VCaP (cell line): ENCODE measurements at regions not wholly inside any gene's neighbourhood (a gene's known extent, or its start where the extent isn't known, plus 50 kb on each side); places are given as distances from the start of the nearest gene placed in this dataset.

Experiments
- H3K27ac ChIP-seq: fragments of 450-650 bp; 2 replicates; pipeline ENCODE4 v1.5.1; 2017
- TF ChIP-seq, protein P1 (sequence below): fragments of 450-650 bp; conservative IDR thresholded peaks from 2 replicates; pipeline ENCODE4 v1.5.1; 2017; ENCODE audit warnings: mild to moderate bottlenecking, moderate library complexity

GRCh38 chr15:93210995-93211394 is 122.0 kb upstream of the RGMA start:
- H3K27ac ChIP-seq = no peak overlapping the region
- TF ChIP-seq, protein P1, sequence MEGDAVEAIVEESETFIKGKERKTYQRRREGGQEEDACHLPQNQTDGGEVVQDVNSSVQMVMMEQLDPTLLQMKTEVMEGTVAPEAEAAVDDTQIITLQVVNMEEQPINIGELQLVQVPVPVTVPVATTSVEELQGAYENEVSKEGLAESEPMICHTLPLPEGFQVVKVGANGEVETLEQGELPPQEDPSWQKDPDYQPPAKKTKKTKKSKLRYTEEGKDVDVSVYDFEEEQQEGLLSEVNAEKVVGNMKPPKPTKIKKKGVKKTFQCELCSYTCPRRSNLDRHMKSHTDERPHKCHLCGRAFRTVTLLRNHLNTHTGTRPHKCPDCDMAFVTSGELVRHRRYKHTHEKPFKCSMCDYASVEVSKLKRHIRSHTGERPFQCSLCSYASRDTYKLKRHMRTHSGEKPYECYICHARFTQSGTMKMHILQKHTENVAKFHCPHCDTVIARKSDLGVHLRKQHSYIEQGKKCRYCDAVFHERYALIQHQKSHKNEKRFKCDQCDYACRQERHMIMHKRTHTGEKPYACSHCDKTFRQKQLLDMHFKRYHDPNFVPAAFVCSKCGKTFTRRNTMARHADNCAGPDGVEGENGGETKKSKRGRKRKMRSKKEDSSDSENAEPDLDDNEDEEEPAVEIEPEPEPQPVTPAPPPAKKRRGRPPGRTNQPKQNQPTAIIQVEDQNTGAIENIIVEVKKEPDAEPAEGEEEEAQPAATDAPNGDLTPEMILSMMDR = no peak

DNA sequence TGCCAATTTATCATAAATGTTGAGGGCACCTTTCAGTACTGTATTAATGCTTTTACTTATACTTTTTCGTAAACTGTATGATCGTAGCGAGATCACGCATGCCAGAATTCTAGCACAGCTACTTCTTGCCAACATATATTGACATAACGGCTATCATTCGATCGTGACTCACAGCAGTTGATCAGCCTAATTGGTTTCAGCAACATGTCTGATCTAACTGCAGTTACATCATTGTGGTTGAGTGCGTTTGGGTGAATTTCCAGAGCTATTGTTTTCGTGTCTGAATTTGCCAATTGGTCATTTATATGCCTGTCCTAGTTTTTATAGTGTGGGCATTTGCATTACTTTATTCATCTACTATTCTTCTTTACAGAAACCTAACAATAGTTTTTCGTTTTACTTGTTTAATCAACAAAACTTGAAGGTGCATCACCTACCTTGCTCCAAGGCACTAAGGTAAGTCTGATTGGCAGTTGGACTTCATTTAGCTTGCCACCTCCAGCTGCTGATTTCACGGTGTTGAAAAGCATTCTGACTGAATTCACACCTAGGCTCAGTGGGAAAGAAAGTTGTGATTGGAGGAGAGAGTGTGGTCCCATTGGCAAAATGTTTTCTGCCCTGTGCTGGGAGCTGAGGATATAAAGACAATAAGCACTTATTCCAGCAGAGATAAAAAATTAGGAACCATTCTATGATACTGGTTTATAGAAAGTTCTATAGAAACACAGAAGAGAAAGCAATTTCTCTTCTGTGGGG is 120.9 kb upstream of the RGMA start:
- TF ChIP-seq, protein P1 = no peak

GRCh38 chr15:93206893-93207292 is 117.9 kb upstream of the RGMA start:
- no peak overlapping the region for H3K27ac ChIP-seq
- TF ChIP-seq, protein P1 = no peak

More for the DNA sequence above, 120.9 kb upstream of the RGMA start:
- no peak overlapping the region for H3K27ac ChIP-seq

DNA sequence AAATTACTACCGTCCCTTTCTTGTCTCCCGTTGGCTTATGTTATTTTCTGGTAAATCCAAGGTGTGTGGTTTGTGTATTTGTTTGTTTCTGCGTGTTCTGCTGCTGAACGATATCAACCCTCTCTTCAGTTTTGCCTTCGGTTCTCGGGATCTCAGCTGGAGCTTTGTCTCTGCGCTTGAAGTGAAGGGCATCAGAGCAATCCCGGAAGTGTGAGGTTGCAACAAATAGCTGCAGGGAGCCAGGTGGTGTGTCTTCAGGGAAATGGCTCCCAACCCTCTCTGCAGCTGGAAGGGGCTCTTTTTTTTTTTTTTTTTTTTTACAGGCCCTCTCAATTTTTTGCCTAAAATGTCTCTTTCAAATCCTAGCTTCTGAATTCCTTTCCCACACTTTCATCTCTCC is 116.4 kb upstream of the RGMA start:
- no peak overlapping the region for H3K27ac ChIP-seq
- TF ChIP-seq, protein P1 = no peak

GRCh38 chr15:93203036-93203435 is 114.0 kb upstream of the RGMA start:
- no peak overlapping the region for H3K27ac ChIP-seq
- TF ChIP-seq, protein P1 = no peak

- TF ChIP-seq, protein P1 = no peak
- H3K27ac ChIP-seq = no peak overlapping the region
These were observed 113.4 kb upstream of the RGMA start for GRCh38 chr15:93202405-93202804.

- H3K27ac ChIP-seq = no peak overlapping the region
- TF ChIP-seq, protein P1 = no peak
These were observed 112.9 kb upstream of the RGMA start for GRCh38 chr15:93201940-93202339.
